ENCODE measurements at regions not wholly inside any gene's neighbourhood (a gene's known extent, or its start where the extent isn't known, plus 50 kb on each side); places are given as distances from the start of the nearest gene placed in this dataset.
"Not testable (repeated sequence)": the region's sequence is repeated elsewhere in the genome, so short reads cannot be mapped to it uniquely, and the experiment has no call there.

- DNase-seq: no peak
These were observed 155.9 kb downstream of the SHOX start for GRCh38 chrX:786441-786881.

- no peak for DNase-seq
These were observed 154.2 kb downstream of the SHOX start for GRCh38 chrX:784829-785228.

GRCh38 chrX:781224-782204 lies 150.9 kb downstream of the SHOX start:
- DNase-seq: no peak

DNA sequence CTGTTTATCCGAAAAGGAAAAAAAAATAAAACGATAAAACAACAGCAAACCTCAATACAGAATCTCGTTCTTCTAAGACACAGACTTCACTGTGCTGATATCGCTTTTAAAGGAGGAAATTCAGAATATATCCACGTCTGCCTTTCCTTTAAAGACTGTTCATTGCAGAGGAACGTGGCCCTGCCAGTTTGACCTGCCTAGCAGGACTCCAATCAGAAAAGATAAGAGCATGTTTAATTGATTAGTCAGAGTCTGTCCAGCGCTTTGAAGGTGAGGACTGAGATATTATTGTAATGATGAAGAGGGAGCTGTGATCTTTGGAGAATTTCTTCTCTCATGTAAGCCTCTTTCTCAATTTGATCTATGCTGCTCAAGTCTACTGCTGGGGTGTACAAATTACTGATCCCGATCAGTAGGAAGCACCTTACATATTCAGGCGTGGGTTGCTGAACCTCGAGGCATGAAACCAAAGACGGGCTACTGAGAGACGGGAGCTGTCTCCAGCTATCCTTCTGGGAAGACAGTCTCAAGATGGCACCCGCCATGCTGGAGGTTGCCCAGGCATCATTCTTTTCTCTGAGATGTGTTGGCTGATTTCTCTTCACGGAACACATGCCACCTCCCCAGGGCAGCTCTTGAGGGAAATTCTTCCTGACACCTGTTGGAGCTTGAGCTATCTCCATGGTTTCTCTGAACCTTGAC lies 146.1 kb downstream of the SHOX start:
- DNase-seq: no peak

GRCh38 chrX:776061-776460 lies 145.5 kb downstream of the SHOX start:
- DNase-seq: no peak

DNA sequence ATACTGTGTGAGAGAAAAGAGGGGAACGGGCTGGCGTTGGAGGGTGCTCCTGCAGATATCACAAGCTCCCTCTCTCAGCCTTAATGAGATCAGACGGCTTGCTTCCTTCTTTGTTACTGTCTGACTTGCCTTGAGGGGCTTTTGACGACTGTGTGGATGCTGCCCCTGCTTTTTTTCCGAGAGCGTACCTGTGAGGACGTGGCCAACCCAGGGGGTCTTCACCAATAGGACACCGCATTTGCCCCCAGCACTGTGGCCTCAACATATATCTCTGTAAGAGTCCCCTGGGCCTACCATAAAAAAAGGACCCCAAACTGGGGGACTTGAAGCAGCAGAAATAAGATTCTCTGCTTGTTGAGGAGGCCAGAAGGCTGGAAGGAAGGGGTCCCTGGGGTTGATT lies 143.9 kb downstream of the SHOX start:
- DNase-seq: no peak

DNA sequence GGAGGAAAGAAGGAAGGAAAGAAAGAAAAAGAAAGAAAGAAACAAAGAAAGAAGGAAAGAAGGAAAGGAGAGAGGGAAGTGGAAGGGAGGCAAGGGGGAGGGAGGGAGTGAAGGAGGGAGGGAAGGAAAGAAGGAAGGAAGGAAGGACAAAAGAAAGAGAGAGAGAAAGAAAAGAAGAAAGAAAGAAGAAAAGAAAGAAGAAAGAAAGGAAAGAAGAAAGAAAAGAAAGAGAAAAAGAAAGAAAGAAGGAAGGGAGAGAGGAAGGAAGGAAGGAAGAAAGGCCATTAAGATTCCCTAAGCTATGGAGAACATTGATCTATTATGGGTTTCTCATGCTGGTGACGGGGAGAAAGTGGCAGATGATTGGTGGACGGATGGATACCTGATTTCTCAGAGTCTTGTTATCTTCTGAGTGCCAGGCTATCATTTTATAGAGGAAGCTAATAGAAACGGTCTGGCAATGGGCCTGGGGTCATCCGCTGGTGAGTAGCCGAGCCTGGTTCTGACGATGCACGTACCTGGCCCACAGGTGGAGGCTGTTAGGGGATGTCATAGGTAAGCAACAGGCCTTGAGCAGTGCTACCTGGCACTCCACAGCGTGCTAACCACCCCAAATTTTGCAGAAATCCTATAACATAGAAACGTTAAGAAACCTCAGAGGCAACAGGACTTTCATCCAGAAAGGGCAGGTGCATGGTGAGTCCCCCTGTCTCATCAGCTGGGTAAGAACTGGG lies 142.9 kb downstream of the SHOX start:
- no peak for DNase-seq

DNA sequence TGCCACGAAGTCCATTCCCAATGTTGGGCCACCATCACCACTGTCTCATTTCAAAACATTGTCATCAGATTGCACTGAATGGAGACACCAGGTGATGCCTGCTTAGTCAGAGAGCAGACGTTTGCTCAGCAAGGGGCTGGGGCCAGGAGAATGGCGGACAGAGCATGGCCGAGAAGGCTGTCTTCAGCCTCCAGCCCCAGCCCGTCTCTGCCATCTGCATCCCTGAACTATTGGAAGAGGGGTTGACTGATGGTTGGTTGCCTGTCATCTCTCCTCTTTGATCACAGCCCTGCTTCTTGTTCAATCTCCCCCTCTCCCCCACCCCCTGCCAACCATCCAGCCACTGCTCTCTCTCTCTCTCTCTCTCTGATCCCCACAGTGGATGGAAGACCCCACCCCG lies 140.9 kb downstream of the SHOX start:
- DNase-seq: no peak

- no peak for DNase-seq
These were observed 139.2 kb downstream of the SHOX start for GRCh38 chrX:769796-770195.

GRCh38 chrX:768596-768995 lies 138.0 kb downstream of the SHOX start:
- DNase-seq: no peak

DNA sequence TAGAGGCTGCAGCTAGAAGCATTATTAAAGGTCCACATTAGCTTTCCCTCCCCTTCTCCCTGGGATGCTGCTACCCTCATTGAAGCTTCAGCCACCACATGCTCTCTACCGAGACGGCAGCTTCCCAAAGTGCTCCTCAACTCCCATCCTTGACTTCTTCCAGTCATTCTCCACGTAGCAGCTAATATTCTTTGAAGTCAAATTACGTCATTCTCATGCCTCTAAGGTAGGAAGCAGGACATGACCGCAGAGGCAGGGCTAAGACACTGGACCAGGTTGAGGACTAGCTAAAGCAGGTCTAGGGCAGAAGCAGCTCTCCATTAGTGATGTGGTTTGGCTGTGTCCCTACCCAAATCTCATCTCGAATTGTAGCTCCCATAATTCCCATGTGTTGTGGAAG lies 128.3 kb downstream of the SHOX start:
- no peak for DNase-seq

DNA sequence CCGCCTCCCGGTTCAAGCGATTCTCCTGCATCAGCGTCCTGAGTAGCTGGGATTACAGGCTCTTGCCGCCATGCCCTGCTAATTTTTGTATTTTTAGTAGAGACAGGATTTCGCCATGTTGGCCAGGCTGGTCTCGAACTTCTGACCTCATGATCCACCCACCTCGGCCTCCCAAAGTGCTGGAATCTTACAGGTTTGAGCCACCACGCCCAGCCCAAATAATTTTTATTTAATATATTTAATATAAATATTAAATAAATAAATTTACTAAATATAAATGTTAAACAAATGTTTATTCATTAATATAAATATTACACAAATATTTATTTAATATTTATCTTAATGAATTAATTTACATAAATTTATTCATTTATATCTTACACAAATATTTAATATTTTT lies 120.2 kb downstream of the SHOX start:
- no peak for DNase-seq

DNA sequence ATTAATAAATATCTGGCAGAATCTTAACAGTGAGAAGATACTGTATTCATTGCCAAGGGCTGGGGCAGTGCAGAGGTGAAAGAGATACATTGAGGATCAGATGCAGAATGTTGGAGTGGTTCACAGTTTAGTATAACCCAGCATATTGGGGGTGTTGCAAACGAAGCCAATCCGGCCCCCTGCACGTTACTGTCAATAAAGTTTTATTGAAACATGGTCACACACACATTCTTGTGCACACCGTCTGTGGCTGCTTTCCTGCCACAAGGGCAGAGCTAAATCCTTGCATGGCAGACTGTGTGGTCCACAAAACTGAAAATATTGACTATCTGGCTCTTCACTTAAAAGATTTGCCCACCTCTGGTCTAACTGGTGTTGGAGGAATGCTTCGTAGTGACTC lies 119.7 kb downstream of the SHOX start:
- no peak for DNase-seq

GRCh38 chrX:747176-747575 lies 116.6 kb downstream of the SHOX start:
- no peak for DNase-seq

DNA sequence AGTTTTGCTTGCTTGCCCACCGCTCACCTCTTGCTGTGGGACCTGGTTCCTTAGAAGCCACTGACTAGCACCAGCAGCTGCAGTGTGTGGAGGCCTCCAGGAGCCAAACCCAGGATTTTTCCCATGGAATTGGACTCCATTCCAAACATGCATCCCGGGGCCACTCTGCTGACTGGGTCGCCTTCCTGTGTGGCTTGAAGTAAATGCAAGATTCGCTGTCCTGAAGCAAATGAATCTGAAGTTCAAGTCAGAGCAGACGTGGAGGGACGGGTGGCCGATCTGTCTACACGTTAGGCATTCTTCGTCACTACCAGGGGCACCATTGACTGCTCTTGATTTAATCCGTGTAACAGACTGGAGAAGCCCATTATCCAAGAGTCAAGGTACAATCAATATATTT lies 109.0 kb downstream of the SHOX start:
- DNase-seq: no peak

DNA sequence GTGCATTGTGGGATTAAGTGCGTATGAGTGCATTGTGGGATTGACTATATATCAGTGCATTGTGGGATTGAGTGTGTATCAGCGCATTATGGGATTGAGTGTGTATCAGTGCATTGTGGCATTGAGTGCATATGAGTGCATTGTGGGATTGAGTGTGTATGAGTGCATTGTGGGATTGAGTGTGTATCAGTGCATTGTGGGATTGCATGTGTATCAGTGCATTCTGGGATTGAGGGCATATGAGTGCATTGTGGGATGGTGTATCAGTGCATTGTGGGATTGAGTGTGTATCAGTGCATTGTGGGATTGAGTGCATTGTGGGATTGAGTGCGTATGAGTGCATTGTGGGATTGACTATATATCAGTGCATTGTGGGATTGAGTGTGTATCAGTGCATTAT lies 106.4 kb downstream of the SHOX start:
- not testable (repeated sequence) for DNase-seq

DNA sequence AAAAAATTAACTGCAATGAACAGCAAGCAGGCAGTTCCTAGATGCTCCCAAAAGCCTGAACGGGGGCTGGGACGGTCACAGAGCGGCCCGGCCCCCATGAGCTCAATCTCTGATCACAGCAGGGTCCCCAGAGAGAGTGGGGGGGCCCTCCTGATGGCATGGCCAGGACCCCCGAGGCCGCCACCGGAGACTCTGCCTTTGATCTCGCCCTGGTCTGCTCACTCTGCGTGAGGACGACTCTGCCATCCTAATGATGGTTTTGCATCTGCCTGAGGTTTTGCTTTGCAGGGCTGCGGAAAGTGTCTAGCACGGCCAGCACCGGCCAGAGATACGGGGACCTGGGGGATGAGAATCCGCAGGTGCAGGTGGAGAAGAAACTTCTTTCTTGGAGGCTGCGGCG lies 103.8 kb downstream of the SHOX start:
- no peak for DNase-seq

GRCh38 chrX:733961-734360 lies 103.4 kb downstream of the SHOX start:
- no peak for DNase-seq

GRCh38 chrX:729583-730409 lies 99.2 kb downstream of the SHOX start:
- no peak for DNase-seq

- not testable (repeated sequence) for DNase-seq
These were observed 98.5 kb downstream of the SHOX start for GRCh38 chrX:729101-729500.

- DNase-seq: not testable (repeated sequence)
These were observed 98.0 kb downstream of the SHOX start for GRCh38 chrX:728639-729038.

Measured in NCI-H1436 treated with DMSO at 0.1 percent for 48 hours (cell line).